Pancreas (tissue), 10 donors: ENCODE measurements at regions not wholly inside any gene's neighbourhood (a gene's known extent, or its start where the extent isn't known, plus 50 kb on each side); places are given as distances from the start of the nearest gene placed in this dataset.

Experiments
- ATAC-seq, 4 donors: fragments of 200-7000 bp; cut with Tn5 transposase; one replicate each; pipeline versions ENCODE4 v1.8.0 to v1.9.1; 2020; ENCODE audit warnings: mild to moderate bottlenecking in 4 of 4, moderate library complexity in 4 of 4
- DNase-seq, 6 donors: peaks; one replicate each; pipeline ENCODE4 v3.0.0-alpha.2; 2020
- FAIRE-seq: peaks from 2 replicates; lab custom pipeline; 2012; peaks lifted over from hg19 to GRCh38; lab: Jason Lieb, UNC
- H3K27ac ChIP-seq, 4 donors: fragments of 200-600 bp; sonication (generic); 1 replicate in 3 of 4; 2 replicates in 1 of 4; pipeline versions ENCODE4 v1.5.0 to v1.8.0; 2020
- H3K27me3 ChIP-seq, 4 donors: fragments of 200-600 bp; one replicate each; pipeline ENCODE4 v1.8.0; 2021
- H3K36me3 ChIP-seq, 3 donors: fragments of 200-600 bp; sonication (generic) in 1 of 3; one replicate each; pipeline versions ENCODE4 v1.5.0 to v1.8.0; 2020 to 2021
- H3K4me1 ChIP-seq, 3 donors: fragments of 200-600 bp; one replicate each; pipeline ENCODE4 v1.8.0; 2021
- H3K4me3 ChIP-seq, 4 donors: fragments of 200-600 bp; sonication (generic) in 2 of 4; one replicate each; pipeline versions ENCODE4 v1.5.0 to v1.8.0; 2020 to 2021
- H3K9me3 ChIP-seq, 4 donors: fragments of 200-600 bp; one replicate each; pipeline ENCODE4 v1.8.0; 2021
- WGBS, 2 donors: extraction: QIAGEN DNeasy Blood & Tissue Kit; methylation state at CpG; one replicate each; pipeline ENCODE4 v1.1.7; 2013; 5-methylcytosine and 5-hydroxymethylcytosine counted together
- intact Hi-C, 3 donors: fragments of 100-400 bp; cut with DNase I; formaldehyde crosslinking; loops; one replicate each; pipeline versions ENCODE4 v1.11.1 to v1.14.2; 2022
- TF ChIP-seq, protein P1 (sequence below), 4 donors: fragments of 200-600 bp; sonication (generic) in 3 of 4; IDR thresholded peaks; one replicate each; pipeline versions ENCODE4 v1.5.0 to v1.8.0; 2021; ENCODE audit warnings: antibody characterized with exemption in 4 of 4
- donor health status: healthy with polysubstance abuse.
- donor health status: DM: no; HTN: no; CAD: no; lungs with moderate emphysema.
- donor health status: DM: no; HTN: no; CAD: no.
- donor health status: control.
- donor health status: control.
- donor health status: Bipolar disorder and iron deficiency.
- donor health status: DM: yes; HTN: yes; CAD: no.
- donor health status: DM: no; HTN: no; CAD: no.
- donor health status: DM: no; HTN: no; CAD: no.
- donor health status: DM: yes; HTN: yes; CAD: no.

DNA sequence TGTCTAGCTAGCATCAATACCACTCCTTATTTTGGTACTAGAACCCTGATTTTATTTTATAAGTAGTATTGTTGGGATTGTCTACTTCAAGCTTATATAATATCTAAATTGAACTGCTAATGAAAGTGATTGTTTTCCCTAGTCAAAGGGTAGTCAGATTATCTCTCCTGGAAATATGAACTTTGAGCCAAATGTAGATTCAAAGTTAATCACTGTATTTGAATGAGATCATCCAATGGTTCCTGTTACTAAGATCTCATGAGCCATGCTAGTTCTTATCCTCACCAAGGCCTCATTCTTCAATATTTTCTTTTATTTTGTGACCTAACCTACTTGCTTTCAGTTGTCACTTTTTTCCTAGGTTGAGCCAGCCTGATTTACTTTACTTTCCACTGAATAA, 276.7 kb downstream of the RASSF9 start:
- FAIRE-seq, result no peak
- H3K27me3 ChIP-seq, result no peaks in the 10 kb centered on the region
- H3K9me3 ChIP-seq, result no peaks in the 10 kb centered on the region
- no peak for ATAC-seq
- H3K36me3 ChIP-seq, result no peaks in the 10 kb centered on the region
- no peaks in the 10 kb centered on the region for H3K4me1 ChIP-seq
- H3K4me3 ChIP-seq, result no peak overlapping the region
- H3K27ac ChIP-seq, result no peak overlapping the region
- intact Hi-C loops, result no loop called here
- no peak for DNase-seq
- TF ChIP-seq, protein P1, sequence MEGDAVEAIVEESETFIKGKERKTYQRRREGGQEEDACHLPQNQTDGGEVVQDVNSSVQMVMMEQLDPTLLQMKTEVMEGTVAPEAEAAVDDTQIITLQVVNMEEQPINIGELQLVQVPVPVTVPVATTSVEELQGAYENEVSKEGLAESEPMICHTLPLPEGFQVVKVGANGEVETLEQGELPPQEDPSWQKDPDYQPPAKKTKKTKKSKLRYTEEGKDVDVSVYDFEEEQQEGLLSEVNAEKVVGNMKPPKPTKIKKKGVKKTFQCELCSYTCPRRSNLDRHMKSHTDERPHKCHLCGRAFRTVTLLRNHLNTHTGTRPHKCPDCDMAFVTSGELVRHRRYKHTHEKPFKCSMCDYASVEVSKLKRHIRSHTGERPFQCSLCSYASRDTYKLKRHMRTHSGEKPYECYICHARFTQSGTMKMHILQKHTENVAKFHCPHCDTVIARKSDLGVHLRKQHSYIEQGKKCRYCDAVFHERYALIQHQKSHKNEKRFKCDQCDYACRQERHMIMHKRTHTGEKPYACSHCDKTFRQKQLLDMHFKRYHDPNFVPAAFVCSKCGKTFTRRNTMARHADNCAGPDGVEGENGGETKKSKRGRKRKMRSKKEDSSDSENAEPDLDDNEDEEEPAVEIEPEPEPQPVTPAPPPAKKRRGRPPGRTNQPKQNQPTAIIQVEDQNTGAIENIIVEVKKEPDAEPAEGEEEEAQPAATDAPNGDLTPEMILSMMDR (IDR thresholded peaks at IDR 0.05), result no peak

DNA sequence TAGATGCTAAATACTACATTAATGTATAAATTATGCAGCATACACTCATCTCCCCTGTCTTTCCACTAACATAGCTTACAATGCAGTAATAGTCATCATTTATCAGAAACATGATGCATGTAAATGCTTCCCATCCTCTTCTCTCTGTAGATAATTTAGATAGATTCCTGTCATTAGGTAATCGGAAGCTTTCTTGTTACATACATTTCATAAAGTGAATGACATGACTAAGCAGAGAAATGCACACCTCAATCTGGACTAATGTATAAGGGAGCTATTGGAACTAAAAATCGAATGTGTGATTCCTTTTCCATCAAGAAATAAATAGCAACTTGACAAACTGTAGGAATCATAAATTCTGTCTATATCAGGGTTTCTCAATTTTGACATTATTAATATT, 273.4 kb downstream of the RASSF9 start:
- FAIRE-seq, result no peak
- no peaks in the 10 kb centered on the region for H3K27me3 ChIP-seq
- no peak overlapping the region for H3K27ac ChIP-seq
- no peaks in the 10 kb centered on the region for H3K36me3 ChIP-seq
- DNase-seq, result no peak
- ATAC-seq, result no peak
- H3K4me1 ChIP-seq, result no peaks in the 10 kb centered on the region
- TF ChIP-seq, protein P1 (IDR thresholded peaks at IDR 0.05), result no peak
- H3K9me3 ChIP-seq, result no peaks in the 10 kb centered on the region
- intact Hi-C loops, result no loop called here
- WGBS, 2 donors, result 64 to 82% methylated on average over 2 of the region's 2 CpGs
- H3K4me3 ChIP-seq, result no peak overlapping the region

DNA sequence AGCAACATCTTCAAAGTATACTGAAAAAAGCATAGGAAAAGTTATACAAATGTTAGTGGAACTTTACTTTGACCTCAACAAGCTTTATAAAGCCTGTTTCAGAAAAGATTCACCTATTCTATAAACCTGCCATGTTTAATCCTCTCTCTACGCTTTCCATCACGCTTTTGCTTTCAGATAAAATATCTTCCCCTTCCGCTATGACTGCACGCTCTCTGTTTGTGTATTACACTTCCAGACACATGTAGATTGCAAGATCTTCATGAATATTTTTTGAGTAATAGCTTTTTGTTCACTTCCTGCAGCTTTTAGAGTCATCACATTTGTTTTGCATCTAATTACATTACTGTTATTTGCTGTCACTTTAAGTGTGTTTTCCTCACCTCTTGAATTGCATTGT, 271.4 kb downstream of the RASSF9 start:
- 95 to 96% methylated on average over 4 of the region's 4 CpGs for WGBS, 2 donors
- Histone ChIP-seq H3K36me3 (no peaks in the 10 kb centered on the region), H3K4me3 (no peak overlapping the region), H3K4me1 (no peaks in the 10 kb centered on the region), H3K27me3 (no peaks in the 10 kb centered on the region), H3K9me3 (no peaks in the 10 kb centered on the region), H3K27ac (no peak overlapping the region)
- TF ChIP-seq, protein P1 (IDR thresholded peaks at IDR 0.05), result no peak
- DNase-seq (no peak), FAIRE-seq (no peak), ATAC-seq (no peak)
- intact Hi-C loops, result no loop called here

GRCh38 chr12:85568395-85569103, 267.7 kb downstream of the RASSF9 start:
- FAIRE-seq (no peak), ATAC-seq (peak; percentile 35 to 81 (median 69)), DNase-seq (peak in 5 of 6 donors; percentile 15 to 29 (median 15))
- TF ChIP-seq, protein P1 (IDR thresholded peaks at IDR 0.05), result no peak
- H3K4me3 ChIP-seq, result no peak overlapping the region
- peak overlapping the region in 1 of 4 donors; percentile 14 for H3K27ac ChIP-seq
- H3K36me3 ChIP-seq, result no peaks in the 10 kb centered on the region
- intact Hi-C loops, result no loop called here
- H3K27me3 ChIP-seq, result no peaks in the 10 kb centered on the region
- 52 to 54% methylated on average over 6 of the region's 6 CpGs for WGBS, 2 donors
- no peaks in the 10 kb centered on the region for H3K9me3 ChIP-seq
- no peaks in the 10 kb centered on the region for H3K4me1 ChIP-seq

DNA sequence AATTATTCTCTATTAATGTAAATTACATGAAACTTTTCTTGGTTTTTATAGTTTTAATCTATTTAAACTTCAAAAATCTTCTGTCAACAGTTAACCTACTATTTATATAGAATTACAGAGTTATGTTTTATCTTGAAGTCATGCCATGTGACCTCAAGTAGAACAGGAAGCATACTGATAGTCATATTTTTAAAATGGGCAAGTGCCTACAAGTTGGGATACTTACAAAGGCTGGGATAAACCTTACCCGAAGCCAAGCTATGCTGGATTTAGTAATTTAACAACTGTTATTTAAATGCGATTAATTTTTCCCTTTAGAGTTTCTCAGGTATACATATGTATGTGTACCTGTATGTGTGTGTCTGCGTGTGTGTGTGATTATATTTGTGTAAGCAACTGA, 266.9 kb downstream of the RASSF9 start:
- no peak for ATAC-seq
- no peak overlapping the region for H3K27ac ChIP-seq
- H3K36me3 ChIP-seq, result no peaks in the 10 kb centered on the region
- no peak for DNase-seq
- no peak for FAIRE-seq
- no peak overlapping the region for H3K4me3 ChIP-seq
- TF ChIP-seq, protein P1 (IDR thresholded peaks at IDR 0.05), result no peak
- intact Hi-C loops, result no loop called here
- WGBS, 2 donors, result 81 to 85% methylated on average over 3 of the region's 3 CpGs
- no peaks in the 10 kb centered on the region for H3K9me3 ChIP-seq
- no peaks in the 10 kb centered on the region for H3K4me1 ChIP-seq
- H3K27me3 ChIP-seq, result no peaks in the 10 kb centered on the region
